ENCODE measurements at regions not wholly inside any gene's neighbourhood (a gene's known extent, or its start where the extent isn't known, plus 50 kb on each side); places are given as distances from the start of the nearest gene placed in this dataset.

GRCh38 chr2:59956981-59957380 lies 596.5 kb downstream of the BCL11A start:
- TF ChIP-seq CTCF (IDR thresholded peaks at IDR 0.05) = no peak
- intact Hi-C loops (cut with DNase I, micrococcal nuclease) = no loop called here
- DNase-seq (no peak), ATAC-seq (no peak)
- no peaks in the 10 kb centered on the region for H3K36me3 ChIP-seq (ENCODE audit: low read depth)
- no peaks in the 10 kb centered on the region for H3K4me1 ChIP-seq (ENCODE audit: low read depth)
- no peak overlapping the region for H3K4me3 ChIP-seq
- H3K9me3 ChIP-seq = no peaks in the 10 kb centered on the region

- H3K4me3 ChIP-seq = no peak overlapping the region
- intact Hi-C loops (cut with DNase I, micrococcal nuclease) = no loop called here
- peaks cover 8% of the 10 kb centered on the region for H3K4me1 ChIP-seq (ENCODE audit: low read depth)
- H3K9me3 ChIP-seq = no peaks in the 10 kb centered on the region
- DNase-seq = no peak
- no peak for ATAC-seq
- H3K36me3 ChIP-seq (ENCODE audit: low read depth) = no peaks in the 10 kb centered on the region
- TF ChIP-seq CTCF (IDR thresholded peaks at IDR 0.05) = no peak
Measured at GRCh38 chr2:59947917-59948541, 605.4 kb downstream of the BCL11A start.

GRCh38 chr2:59947209-59947608 lies 606.2 kb downstream of the BCL11A start:
- Histone ChIP-seq H3K36me3 (ENCODE audit: low read depth) (no peaks in the 10 kb centered on the region), H3K4me3 (no peak overlapping the region), H3K4me1 (ENCODE audit: low read depth) (peaks cover 8% of the 10 kb centered on the region), H3K9me3 (no peaks in the 10 kb centered on the region)
- DNase-seq (no peak), ATAC-seq (no peak)
- TF ChIP-seq CTCF (IDR thresholded peaks at IDR 0.05) = no peak
- intact Hi-C loops (cut with DNase I, micrococcal nuclease) = no loop called here

- no peak for TF ChIP-seq CTCF (IDR thresholded peaks at IDR 0.05)
- ATAC-seq (no peak), DNase-seq (no peak)
- no peaks in the 10 kb centered on the region for H3K4me1 ChIP-seq (ENCODE audit: low read depth)
- H3K9me3 ChIP-seq = no peaks in the 10 kb centered on the region
- no peaks in the 10 kb centered on the region for H3K36me3 ChIP-seq (ENCODE audit: low read depth)
- no peak overlapping the region for H3K4me3 ChIP-seq
- intact Hi-C loops (cut with DNase I, micrococcal nuclease) = no loop called here
Measured at GRCh38 chr2:59939236-59939635, 614.2 kb downstream of the BCL11A start.

DNA sequence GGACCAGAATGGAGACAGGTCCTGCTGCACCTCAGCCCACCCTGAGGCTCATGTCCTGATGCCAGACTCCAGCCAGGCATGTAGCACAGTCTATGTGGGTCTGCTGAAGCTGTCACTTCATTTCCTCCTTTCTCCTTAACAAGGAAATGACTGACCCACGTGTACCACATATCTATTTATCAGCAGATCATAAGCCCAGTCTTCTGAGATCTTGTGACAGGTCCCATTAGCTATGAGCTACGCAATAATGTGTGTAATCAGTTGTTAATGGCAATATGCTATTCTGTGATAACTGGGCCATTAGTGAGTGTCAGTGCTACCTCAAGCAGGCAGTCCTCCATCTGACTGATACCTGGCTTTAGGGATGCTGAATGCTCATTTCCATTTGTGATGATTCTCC lies 615.3 kb downstream of the BCL11A start:
- intact Hi-C loops (cut with DNase I, micrococcal nuclease) = no loop called here

More for the DNA sequence above, 615.3 kb downstream of the BCL11A start:
- ATAC-seq = no peak
- Histone ChIP-seq H3K9me3 (no peaks in the 10 kb centered on the region), H3K4me3 (no peak overlapping the region), H3K4me1 (ENCODE audit: low read depth) (no peaks in the 10 kb centered on the region), H3K36me3 (ENCODE audit: low read depth) (no peaks in the 10 kb centered on the region)
- DNase-seq = no peak
- no peak for TF ChIP-seq CTCF (IDR thresholded peaks at IDR 0.05)
